HEK293T (cell line): ENCODE measurements at regions not wholly inside any gene's neighbourhood (a gene's known extent, or its start where the extent isn't known, plus 50 kb on each side); places are given as distances from the start of the nearest gene placed in this dataset.

ENCODE experiments used
- CTCF ChIA-PET: fragments of 350-600 bp; formaldehyde crosslinking; extraction: SDS; loops from one replicate; lab custom pipeline; 2021; ENCODE audit warnings: antibody characterized with exemption, inconsistent platforms; lab: Yijun Ruan, JAX
- POLR2A ChIA-PET: fragments of 350-600 bp; formaldehyde crosslinking; extraction: SDS; loops from one replicate; lab custom pipeline; 2020; ENCODE audit warnings: antibody characterized with exemption, inconsistent platforms; lab: Yijun Ruan, JAX
- DNase-seq: peaks from one replicate; pipeline ENCODE4 v3.0.0; 2012; ENCODE audit warnings: mixed read lengths; ENCODE audit errors: extremely low spot score
- ARNT ChIP-seq: fragments of 450-650 bp; IDR thresholded peaks from 2 replicates; pipeline ENCODE4 v1.6.1; 2017; ENCODE audit warnings: mild to moderate bottlenecking
- BHLHE40 ChIP-seq: fragments of 450-650 bp; IDR thresholded peaks from 2 replicates; pipeline ENCODE4 v1.6.1; 2016; ENCODE audit warnings: mild to moderate bottlenecking, moderate library complexity, borderline replicate concordance
- CTBP1 ChIP-seq: fragments of 450-650 bp; IDR thresholded peaks from 2 replicates; pipeline ENCODE4 v1.6.1; 2016; ENCODE audit warnings: borderline replicate concordance
- ELF4 ChIP-seq: fragments of 450-650 bp; IDR thresholded peaks from 2 replicates; pipeline ENCODE4 v1.6.1; 2017; ENCODE audit warnings: antibody characterized with exemption
- FOXA1 ChIP-seq: fragments of 450-650 bp; IDR thresholded peaks from 2 replicates; pipeline ENCODE4 v1.6.1; 2016; ENCODE audit warnings: mild to moderate bottlenecking
- FOXK2 ChIP-seq: fragments of 450-650 bp; IDR thresholded peaks from 2 replicates; pipeline ENCODE4 v1.6.1; 2016; ENCODE audit warnings: mild to moderate bottlenecking
- FOXM1 ChIP-seq: fragments of 450-650 bp; IDR thresholded peaks from 2 replicates; pipeline ENCODE4 v1.6.1; 2017; ENCODE audit warnings: mild to moderate bottlenecking, borderline replicate concordance
- HDGF ChIP-seq: fragments of 450-650 bp; IDR thresholded peaks from 2 replicates; pipeline ENCODE4 v1.6.1; 2017; ENCODE audit warnings: antibody characterized with exemption, borderline replicate concordance
- L3MBTL2 ChIP-seq: fragments of 450-650 bp; conservative IDR thresholded peaks from 2 replicates; pipeline ENCODE4 v1.6.1; 2016; ENCODE audit warnings: mild to moderate bottlenecking
- LEF1 ChIP-seq: fragments of 450-650 bp; IDR thresholded peaks from 2 replicates; pipeline ENCODE4 v1.6.1; 2017; ENCODE audit warnings: mild to moderate bottlenecking, borderline replicate concordance
- NFRKB ChIP-seq: fragments of 450-650 bp; IDR thresholded peaks from 2 replicates; pipeline ENCODE4 v1.6.1; 2016; ENCODE audit warnings: mild to moderate bottlenecking, moderate library complexity
- SP1 ChIP-seq: fragments of 450-650 bp; IDR thresholded peaks from 2 replicates; pipeline ENCODE4 v1.6.1; 2017
- SUZ12 ChIP-seq: fragments of 450-650 bp; IDR thresholded peaks from 2 replicates; pipeline ENCODE4 v1.6.1; 2016; ENCODE audit warnings: mild to moderate bottlenecking
- TARDBP ChIP-seq: fragments of 450-650 bp; IDR thresholded peaks from 2 replicates; pipeline ENCODE4 v1.6.1; 2016
- ZNF384 ChIP-seq: fragments of 450-650 bp; IDR thresholded peaks from 2 replicates; pipeline ENCODE4 v1.6.1; 2016
- TF ChIP-seq, protein P1 (sequence below): fragments of 450-650 bp; IDR thresholded peaks from 2 replicates; pipeline ENCODE4 v1.6.1; 2016

DNA sequence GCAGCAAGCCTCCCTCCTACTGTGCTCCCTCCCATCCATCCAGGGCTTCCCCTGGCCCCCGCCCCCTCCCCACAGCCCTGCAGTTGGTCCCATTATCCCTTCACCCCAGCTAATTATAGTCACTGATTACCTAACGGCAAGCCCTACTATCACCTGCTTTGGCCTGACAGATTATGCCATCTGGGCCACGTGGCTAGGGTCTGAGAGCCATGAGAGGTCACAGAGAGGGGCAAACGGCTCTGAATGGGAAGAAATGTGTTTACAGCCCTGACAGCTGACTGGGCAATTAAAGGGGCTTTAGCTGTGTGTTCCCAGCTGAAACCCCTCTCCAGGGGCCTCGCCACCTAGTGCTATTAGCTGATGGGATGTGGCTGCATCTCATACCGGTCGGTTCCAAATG lies 134.4 kb upstream of the CPEB2 start:
- POLR2A ChIA-PET, result no interaction called here

DNA sequence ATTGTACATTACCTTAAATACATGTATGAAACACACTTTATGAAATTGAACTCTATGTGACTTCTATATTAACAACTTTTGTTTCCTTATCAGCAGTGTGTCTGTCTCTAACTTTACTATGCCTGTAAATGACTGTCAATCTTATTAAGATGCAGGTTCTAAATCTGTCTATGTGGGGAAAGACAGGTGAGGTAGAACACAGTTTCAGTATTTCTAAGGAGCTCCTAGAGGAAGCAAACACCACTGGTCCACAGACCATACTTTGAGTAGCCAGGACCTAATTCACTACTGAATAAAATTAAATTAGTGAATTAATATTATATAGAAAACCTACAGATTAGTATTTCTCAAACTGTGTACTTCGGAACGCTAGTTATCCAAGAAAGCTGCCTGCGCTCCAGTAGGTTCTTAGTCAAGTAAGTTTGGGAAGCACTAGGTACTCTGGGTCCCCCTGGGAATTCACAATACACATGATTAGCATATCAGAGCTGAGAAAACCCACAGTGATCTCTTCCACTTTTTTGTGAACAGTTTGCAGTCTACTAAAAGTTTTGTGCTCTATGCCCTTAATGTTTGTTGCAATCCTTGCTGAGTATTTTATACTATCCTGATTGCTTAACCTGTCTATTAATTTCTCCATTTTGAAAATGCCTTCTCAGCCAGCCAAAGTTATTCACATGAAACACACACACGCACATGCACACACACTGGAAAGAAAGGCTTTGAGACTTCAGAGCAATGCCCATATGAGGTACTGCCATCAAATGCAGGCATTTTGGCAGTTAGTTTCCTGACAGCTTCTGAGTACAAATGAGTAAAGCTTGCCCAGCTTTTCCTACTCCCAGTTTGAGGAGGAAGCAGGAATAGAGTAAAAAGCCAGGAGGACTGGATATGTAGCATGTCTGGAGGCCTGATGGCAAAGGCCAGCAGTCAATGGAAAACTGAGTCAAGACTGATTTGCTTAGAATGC lies 133.6 kb upstream of the CPEB2 start:
- no peak for DNase-seq
- ChIA-PET POLR2A (no interaction called here), CTCF (no interaction called here)
- TF ChIP-seq CTBP1, result no peak
- no peak for TF ChIP-seq FOXK2
- TF ChIP-seq ARNT, result no peak
- no peak for TF ChIP-seq SUZ12
- TF ChIP-seq, protein P1, sequence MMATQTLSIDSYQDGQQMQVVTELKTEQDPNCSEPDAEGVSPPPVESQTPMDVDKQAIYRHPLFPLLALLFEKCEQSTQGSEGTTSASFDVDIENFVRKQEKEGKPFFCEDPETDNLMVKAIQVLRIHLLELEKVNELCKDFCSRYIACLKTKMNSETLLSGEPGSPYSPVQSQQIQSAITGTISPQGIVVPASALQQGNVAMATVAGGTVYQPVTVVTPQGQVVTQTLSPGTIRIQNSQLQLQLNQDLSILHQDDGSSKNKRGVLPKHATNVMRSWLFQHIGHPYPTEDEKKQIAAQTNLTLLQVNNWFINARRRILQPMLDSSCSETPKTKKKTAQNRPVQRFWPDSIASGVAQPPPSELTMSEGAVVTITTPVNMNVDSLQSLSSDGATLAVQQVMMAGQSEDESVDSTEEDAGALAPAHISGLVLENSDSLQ, result no peak
- TF ChIP-seq LEF1, result no peak
- TF ChIP-seq TARDBP, result no peak
- TF ChIP-seq L3MBTL2, result no peak
- TF ChIP-seq ELF4, result no peak
- no peak for TF ChIP-seq BHLHE40
- TF ChIP-seq ZNF384, result no peak
- no peak for TF ChIP-seq FOXM1
- TF ChIP-seq HDGF, result no peak
- TF ChIP-seq SP1, result no peak
- no peak for TF ChIP-seq FOXA1
- TF ChIP-seq NFRKB, result no peak

More for the DNA sequence above, 134.4 kb upstream of the CPEB2 start:
- CTCF ChIA-PET, result no interaction called here
- DNase-seq, result no peak
- TF ChIP-seq ARNT (no peak), TARDBP (no peak), HDGF (no peak), LEF1 (no peak), FOXK2 (no peak), ELF4 (no peak), BHLHE40 (no peak), ZNF384 (no peak), NFRKB (no peak), CTBP1 (no peak), SUZ12 (no peak), SP1 (no peak), FOXA1 (no peak), FOXM1 (no peak)
- TF ChIP-seq, protein P1, result no peak

DNA sequence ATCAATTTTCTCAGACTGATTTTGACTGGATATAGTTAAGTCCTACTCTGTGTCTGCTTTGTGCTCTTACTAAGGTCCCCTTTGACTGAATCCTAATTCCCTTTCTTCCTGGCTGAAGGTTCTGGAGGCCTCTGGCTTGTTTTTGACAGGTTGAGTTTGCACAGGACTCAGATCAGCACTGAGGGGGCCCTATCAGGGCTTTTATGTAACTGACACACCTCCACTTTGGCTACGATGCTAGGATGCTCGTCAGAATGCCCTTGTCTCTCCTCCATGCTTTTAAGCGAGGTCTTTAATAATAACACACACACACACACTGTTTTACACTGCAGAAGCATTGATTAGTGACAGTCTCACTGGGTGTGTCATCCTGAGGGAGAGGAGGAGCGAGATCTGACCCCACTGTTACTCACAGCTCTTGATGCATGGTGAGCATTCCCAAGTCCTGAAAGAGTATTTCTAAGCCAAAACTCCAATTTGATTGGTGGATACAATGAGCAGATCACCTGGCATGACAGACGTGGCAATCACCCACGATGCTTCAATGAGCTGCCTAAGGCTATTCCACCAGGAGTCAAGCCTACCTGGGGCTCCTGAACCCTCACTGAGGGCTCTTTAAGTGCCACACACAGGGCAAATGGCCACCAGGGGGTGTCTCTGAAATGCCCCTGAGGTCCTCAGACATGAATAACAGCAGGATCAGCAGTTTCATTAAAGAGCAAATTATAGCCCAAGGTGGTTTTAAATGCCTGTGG lies 130.4 kb upstream of the CPEB2 start:
- CTCF ChIA-PET, result interaction anchor here (0.6 kb wide), 2 partner anchors 42 to 386 kb away, joined by 3 read pairs; no protein-coding TSS in a partner anchor
- peak; percentile 15 for DNase-seq
- no peak for TF ChIP-seq L3MBTL2
- TF ChIP-seq FOXK2, result no peak
- TF ChIP-seq NFRKB, result no peak
- no peak for TF ChIP-seq SUZ12
- TF ChIP-seq TARDBP, result no peak
- TF ChIP-seq FOXA1, result no peak
- no peak for TF ChIP-seq HDGF
- TF ChIP-seq, protein P1, result no peak
- TF ChIP-seq SP1, result no peak
- no peak for TF ChIP-seq CTBP1
- no peak for TF ChIP-seq FOXM1
- POLR2A ChIA-PET, result no interaction called here

DNA sequence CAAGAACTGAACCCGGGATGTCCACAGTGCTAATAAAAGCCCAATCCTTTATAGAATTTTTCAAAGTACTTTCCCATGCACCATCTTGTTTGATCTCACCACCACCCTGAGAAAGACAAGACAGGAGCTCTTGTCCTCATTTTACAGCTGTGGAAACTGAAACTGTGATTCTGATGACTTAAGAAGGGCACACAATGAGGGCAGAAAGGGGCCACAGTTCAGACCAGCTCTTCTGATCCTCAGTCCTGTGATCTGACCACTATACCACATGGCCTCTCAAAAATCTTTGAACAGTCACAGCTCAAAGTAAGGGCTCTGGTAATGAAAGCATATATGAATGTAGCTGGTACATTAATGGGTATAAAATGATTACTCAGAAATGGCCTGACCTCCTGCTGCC lies 127.3 kb upstream of the CPEB2 start:
- no peak for DNase-seq
- ChIA-PET POLR2A (no interaction called here), CTCF (no interaction called here)
- TF ChIP-seq ZNF384 (no peak), TARDBP (no peak), L3MBTL2 (no peak), NFRKB (no peak), ELF4 (no peak), FOXM1 (no peak)

DNA sequence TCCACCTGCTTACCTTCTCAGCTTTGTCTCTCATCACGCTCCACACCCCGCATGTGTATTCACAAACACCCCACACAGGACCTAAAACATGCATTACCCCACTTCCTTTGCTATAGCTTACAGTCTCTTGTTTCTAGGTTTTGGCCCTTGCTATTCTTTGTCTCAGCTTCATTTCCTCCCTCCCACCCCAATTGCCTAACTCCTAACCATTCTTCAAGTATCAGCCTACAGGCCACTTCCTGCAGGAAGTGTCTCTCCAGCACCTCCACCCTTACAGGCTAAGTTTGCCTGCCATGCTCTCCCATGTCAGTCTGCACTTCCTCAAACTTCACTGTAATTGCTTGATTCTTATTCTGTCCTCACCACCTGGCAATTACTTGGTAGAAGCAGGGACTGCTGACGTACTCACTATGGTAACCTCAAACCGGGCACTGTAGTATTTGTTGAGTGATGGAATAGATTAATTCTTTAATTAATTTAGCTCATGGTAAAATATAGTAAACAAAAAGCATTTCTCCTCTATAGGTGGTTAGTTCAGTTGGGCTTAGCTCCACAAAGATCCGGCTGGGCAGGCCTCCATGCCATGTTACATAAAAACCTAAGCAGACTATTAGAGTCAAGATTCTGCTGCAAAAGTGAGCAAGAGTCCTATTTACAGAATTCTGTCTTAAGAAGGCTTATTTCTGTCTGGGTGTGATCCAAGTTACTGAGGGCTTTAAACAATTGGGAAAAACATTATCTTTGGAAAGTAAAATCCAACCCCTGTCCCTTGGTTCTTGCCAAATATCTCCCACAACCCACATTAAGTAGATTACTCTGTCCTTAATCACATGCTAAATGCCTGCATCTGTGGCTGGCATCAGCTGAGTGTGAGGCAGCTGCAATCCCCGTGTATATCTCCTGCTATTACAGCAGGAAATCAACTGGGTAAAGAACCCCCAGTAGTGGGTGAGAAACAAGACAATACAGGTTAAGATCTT lies 124.7 kb upstream of the CPEB2 start:
- DNase-seq, result no peak
- ChIA-PET POLR2A (no interaction called here), CTCF (no interaction called here)
- TF ChIP-seq FOXM1, result no peak
- TF ChIP-seq SP1, result no peak
